ENCODE measurements at regions not wholly inside any gene's neighbourhood (a gene's known extent, or its start where the extent isn't known, plus 50 kb on each side); places are given as distances from the start of the nearest gene placed in this dataset.

DNA sequence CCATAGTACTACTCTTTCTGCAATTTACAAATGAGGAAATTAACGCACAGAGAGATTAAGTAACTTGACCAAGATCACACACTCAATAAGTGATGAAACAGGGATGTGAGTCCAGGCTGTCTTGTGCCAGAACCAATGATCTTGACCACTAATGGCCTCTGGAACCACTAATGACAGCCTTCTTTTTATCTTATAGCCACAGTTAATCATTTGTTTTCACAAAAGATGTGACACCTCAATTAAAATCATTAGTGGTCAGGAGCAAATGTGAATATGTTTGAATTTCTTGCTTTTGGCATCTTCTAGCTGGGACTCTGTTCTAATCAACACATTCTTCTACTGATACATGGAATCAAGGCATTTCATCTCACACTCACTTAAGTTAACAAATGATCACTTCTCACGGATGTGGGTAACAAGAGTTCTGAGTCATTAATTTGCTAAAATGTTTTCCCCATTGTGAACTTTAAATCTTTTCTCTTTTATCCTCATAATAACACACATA is 102.7 kb upstream of the CD180 start:
- TF ChIP-seq, protein P1, sequence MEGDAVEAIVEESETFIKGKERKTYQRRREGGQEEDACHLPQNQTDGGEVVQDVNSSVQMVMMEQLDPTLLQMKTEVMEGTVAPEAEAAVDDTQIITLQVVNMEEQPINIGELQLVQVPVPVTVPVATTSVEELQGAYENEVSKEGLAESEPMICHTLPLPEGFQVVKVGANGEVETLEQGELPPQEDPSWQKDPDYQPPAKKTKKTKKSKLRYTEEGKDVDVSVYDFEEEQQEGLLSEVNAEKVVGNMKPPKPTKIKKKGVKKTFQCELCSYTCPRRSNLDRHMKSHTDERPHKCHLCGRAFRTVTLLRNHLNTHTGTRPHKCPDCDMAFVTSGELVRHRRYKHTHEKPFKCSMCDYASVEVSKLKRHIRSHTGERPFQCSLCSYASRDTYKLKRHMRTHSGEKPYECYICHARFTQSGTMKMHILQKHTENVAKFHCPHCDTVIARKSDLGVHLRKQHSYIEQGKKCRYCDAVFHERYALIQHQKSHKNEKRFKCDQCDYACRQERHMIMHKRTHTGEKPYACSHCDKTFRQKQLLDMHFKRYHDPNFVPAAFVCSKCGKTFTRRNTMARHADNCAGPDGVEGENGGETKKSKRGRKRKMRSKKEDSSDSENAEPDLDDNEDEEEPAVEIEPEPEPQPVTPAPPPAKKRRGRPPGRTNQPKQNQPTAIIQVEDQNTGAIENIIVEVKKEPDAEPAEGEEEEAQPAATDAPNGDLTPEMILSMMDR (IDR thresholded peaks at IDR 0.05) = no peak
- no peak for TF ChIP-seq POLR2A (IDR thresholded peaks at IDR 0.05)

Data from vagina (tissue), 2 donors.